ENCODE measurements at regions not wholly inside any gene's neighbourhood (a gene's known extent, or its start where the extent isn't known, plus 50 kb on each side); places are given as distances from the start of the nearest gene placed in this dataset.

DNA sequence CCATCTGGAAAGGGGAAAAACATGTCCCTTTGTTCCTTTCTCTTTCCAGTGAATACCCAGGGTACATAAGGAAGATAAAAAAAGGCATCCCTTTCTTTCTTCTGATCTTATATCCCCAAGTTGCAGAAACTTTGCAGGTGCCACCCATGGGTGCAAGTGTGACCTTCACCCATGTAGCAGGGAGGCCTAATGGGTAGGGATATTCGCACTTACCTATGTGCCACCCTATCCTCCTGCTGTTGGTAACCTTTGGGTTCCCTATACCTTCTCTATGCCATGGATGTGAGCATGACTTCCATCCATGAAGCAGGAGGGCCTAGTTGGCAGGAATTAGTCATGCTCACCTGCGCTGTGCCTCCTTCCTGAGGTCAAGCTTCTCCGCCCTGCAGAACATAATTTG is 59.2 kb upstream of the C15orf39 start:
- H3F3A ChIP-seq (replicated peaks; ENCODE audit: low read depth): no peaks in the 10 kb centered on the region
- peaks cover 30% of the 10 kb centered on the region for H3K36me3 Mint-ChIP-seq (ENCODE audit: low read depth)
- ATAC-seq: no peak
- no peak overlapping the region for H3K27ac ChIP-seq (ENCODE audit: low read depth)
- no peak overlapping the region for H3K27ac Mint-ChIP-seq
- no peak overlapping the region for H3K4me3 ChIP-seq
- no peak overlapping the region for H2AFZ ChIP-seq
- peaks cover 78% of the 10 kb centered on the region for H3K9me3 Mint-ChIP-seq
- no peak overlapping the region for H3K4me3 Mint-ChIP-seq
- no peaks in the 10 kb centered on the region; the same call in 1 of the 2 replicates for H3K36me3 ChIP-seq (ENCODE audit: insufficient read depth)
- H3K4me1 ChIP-seq (ENCODE audit: insufficient read depth): no peaks in the 10 kb centered on the region
- H3K4me2 ChIP-seq: no peak overlapping the region
- no peaks in the 10 kb centered on the region; the same call in 2 of the 3 replicates for H3K4me1 Mint-ChIP-seq
- peaks cover 16% of the 10 kb centered on the region for H3K27me3 Mint-ChIP-seq (ENCODE audit: insufficient read depth, low read depth, poor library complexity)
- H4K20me1 ChIP-seq (replicated peaks; ENCODE audit: insufficient read depth): no peaks in the 10 kb centered on the region
- no peaks in the 10 kb centered on the region for H3K27me3 ChIP-seq (ENCODE audit: insufficient read depth)
- no peaks in the 10 kb centered on the region for H3K9me2 ChIP-seq (ENCODE audit: insufficient read depth)
- TF ChIP-seq, protein P1, sequence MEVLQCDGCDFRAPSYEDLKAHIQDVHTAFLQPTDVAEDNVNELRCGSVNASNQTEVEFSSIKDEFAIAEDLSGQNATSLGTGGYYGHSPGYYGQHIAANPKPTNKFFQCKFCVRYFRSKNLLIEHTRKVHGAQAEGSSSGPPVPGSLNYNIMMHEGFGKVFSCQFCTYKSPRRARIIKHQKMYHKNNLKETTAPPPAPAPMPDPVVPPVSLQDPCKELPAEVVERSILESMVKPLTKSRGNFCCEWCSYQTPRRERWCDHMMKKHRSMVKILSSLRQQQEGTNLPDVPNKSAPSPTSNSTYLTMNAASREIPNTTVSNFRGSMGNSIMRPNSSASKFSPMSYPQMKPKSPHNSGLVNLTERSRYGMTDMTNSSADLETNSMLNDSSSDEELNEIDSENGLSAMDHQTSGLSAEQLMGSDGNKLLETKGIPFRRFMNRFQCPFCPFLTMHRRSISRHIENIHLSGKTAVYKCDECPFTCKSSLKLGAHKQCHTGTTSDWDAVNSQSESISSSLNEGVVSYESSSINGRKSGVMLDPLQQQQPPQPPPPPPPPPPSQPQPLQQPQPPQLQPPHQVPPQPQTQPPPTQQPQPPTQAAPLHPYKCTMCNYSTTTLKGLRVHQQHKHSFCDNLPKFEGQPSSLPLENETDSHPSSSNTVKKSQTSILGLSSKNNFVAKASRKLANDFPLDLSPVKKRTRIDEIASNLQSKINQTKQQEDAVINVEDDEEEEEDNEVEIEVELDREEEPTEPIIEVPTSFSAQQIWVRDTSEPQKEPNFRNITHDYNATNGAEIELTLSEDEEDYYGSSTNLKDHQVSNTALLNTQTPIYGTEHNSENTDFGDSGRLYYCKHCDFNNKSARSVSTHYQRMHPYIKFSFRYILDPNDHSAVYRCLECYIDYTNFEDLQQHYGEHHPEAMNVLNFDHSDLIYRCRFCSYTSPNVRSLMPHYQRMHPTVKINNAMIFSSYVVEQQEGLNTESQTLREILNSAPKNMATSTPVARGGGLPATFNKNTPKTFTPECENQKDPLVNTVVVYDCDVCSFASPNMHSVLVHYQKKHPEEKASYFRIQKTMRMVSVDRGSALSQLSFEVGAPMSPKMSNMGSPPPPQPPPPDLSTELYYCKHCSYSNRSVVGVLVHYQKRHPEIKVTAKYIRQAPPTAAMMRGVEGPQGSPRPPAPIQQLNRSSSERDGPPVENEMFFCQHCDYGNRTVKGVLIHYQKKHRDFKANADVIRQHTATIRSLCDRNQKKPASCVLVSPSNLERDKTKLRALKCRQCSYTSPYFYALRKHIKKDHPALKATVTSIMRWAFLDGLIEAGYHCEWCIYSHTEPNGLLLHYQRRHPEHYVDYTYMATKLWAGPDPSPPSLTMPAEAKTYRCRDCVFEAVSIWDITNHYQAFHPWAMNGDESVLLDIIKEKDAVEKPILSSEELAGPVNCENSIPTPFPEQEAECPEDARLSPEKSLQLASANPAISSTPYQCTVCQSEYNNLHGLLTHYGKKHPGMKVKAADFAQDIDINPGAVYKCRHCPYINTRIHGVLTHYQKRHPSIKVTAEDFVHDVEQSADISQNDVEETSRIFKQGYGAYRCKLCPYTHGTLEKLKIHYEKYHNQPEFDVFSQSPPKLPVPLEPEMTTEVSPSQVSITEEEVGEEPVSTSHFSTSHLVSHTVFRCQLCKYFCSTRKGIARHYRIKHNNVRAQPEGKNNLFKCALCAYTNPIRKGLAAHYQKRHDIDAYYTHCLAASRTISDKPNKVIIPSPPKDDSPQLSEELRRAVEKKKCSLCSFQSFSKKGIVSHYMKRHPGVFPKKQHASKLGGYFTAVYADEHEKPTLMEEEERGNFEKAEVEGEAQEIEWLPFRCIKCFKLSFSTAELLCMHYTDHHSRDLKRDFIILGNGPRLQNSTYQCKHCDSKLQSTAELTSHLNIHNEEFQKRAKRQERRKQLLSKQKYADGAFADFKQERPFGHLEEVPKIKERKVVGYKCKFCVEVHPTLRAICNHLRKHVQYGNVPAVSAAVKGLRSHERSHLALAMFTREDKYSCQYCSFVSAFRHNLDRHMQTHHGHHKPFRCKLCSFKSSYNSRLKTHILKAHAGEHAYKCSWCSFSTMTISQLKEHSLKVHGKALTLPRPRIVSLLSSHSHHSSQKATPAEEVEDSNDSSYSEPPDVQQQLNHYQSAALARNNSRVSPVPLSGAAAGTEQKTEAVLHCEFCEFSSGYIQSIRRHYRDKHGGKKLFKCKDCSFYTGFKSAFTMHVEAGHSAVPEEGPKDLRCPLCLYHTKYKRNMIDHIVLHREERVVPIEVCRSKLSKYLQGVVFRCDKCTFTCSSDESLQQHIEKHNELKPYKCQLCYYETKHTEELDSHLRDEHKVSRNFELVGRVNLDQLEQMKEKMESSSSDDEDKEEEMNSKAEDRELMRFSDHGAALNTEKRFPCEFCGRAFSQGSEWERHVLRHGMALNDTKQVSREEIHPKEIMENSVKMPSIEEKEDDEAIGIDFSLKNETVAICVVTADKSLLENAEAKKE (CRISPR knock-in tag; IDR thresholded peaks at IDR 0.05): no peak
- TF ChIP-seq, protein P2, sequence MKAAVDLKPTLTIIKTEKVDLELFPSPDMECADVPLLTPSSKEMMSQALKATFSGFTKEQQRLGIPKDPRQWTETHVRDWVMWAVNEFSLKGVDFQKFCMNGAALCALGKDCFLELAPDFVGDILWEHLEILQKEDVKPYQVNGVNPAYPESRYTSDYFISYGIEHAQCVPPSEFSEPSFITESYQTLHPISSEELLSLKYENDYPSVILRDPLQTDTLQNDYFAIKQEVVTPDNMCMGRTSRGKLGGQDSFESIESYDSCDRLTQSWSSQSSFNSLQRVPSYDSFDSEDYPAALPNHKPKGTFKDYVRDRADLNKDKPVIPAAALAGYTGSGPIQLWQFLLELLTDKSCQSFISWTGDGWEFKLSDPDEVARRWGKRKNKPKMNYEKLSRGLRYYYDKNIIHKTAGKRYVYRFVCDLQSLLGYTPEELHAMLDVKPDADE (IDR thresholded peaks at IDR 0.05): no peak
- no peak for DNase-seq (ENCODE audit: low spot score)
- no peaks in the 10 kb centered on the region for H3K79me2 ChIP-seq (replicated peaks; ENCODE audit: insufficient read depth)

DNA sequence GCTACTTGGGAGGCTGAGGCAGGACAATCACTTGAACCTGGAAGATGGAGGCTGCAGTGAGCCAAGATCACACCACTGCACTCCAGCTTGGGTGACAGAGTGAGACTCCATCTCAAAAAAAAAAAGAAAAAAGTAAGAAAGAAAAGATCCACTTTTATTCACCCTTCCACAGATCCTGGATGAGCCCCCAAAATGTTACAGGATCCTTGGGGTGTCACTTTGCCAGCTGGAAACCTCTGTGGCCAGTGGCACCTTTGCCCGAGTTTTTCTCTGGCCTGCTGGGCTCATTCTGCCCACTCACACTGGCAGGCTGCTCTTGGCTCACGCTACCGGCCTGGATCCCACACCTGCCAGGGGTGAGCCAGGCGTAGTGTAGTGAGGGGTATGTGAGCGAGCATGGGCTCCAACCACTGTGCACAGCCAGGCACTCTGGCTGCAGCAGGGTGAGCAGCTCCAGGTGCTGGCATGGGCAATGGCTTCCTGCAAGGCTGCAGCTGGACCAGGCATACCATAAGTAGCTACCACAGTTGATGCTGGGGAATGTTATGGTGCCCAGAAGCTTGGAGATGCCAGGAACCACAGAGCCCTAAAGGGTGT is 57.8 kb upstream of the C15orf39 start:
- Mint-ChIP-seq H3K27me3 (ENCODE audit: insufficient read depth, low read depth, poor library complexity) (peaks cover 11% of the 10 kb centered on the region), H3K9me3 (peaks cover 90% of the 10 kb centered on the region), H3K4me3 (no peak overlapping the region), H3K36me3 (ENCODE audit: low read depth) (peaks cover 33% of the 10 kb centered on the region), H3K27ac (no peak overlapping the region), H3K4me1 (no peaks in the 10 kb centered on the region; the same call in 2 of the 3 replicates)
- no peak overlapping the region for H3K4me2 ChIP-seq
- H2AFZ ChIP-seq: no peak overlapping the region
- H3K27me3 ChIP-seq (ENCODE audit: insufficient read depth): no peaks in the 10 kb centered on the region
- no peaks in the 10 kb centered on the region; the same call in 1 of the 2 replicates for H3K36me3 ChIP-seq (ENCODE audit: insufficient read depth)
- H3F3A ChIP-seq (replicated peaks; ENCODE audit: low read depth): no peaks in the 10 kb centered on the region
- H3K27ac ChIP-seq (ENCODE audit: low read depth): no peak overlapping the region
- no peak overlapping the region for H3K4me3 ChIP-seq
- H3K79me2 ChIP-seq (replicated peaks; ENCODE audit: insufficient read depth): no peaks in the 10 kb centered on the region
- no peaks in the 10 kb centered on the region for H3K9me2 ChIP-seq (ENCODE audit: insufficient read depth)
- DNase-seq (ENCODE audit: low spot score) (peak; percentile 51), ATAC-seq (no peak)
- no peaks in the 10 kb centered on the region for H4K20me1 ChIP-seq (replicated peaks; ENCODE audit: insufficient read depth)
- H3K4me1 ChIP-seq (ENCODE audit: insufficient read depth): no peaks in the 10 kb centered on the region
- TF ChIP-seq, protein P1 (CRISPR knock-in tag; IDR thresholded peaks at IDR 0.05): no peak
- no peak for TF ChIP-seq ZNF114 (CRISPR knock-in tag; IDR thresholded peaks at IDR 0.05)
